Hepatocyte (in vitro differentiated cells): ENCODE measurements at regions not wholly inside any gene's neighbourhood (a gene's known extent, or its start where the extent isn't known, plus 50 kb on each side); places are given as distances from the start of the nearest gene placed in this dataset.

Source experiments
- DNase-seq: peaks from one replicate; pipeline ENCODE4 v3.0.0-alpha.2; 2016; ENCODE audit warnings: low spot score
- H2AFZ ChIP-seq: fragments of 200-600 bp; sonication (generic); 2 replicates; pipeline ENCODE4 v1.6.0; 2016; ENCODE audit warnings: antibody characterized with exemption, mild to moderate bottlenecking
- H3K27ac ChIP-seq: fragments of 200-600 bp; sonication (generic); 2 replicates; pipeline ENCODE4 v1.5.1; 2016; ENCODE audit warnings: mild to moderate bottlenecking
- H3K27me3 ChIP-seq: fragments of 200-600 bp; sonication (generic); 2 replicates; pipeline ENCODE4 v1.6.1; 2016
- H3K36me3 ChIP-seq: fragments of 200-600 bp; sonication (generic); replicated peaks from 2 replicates; pipeline ENCODE4 v1.5.1; 2016; ENCODE audit warnings: low read depth; ENCODE audit not compliant: insufficient read depth
- H3K4me1 ChIP-seq: fragments of 200-600 bp; sonication (generic); 2 replicates; pipeline ENCODE4 v1.5.1; 2016; ENCODE audit warnings: mild to moderate bottlenecking, moderate library complexity; ENCODE audit not compliant: insufficient read depth
- H3K4me2 ChIP-seq: fragments of 200-600 bp; sonication (generic); 2 replicates; pipeline ENCODE4 v1.6.0; 2016
- H3K4me3 ChIP-seq: fragments of 200-600 bp; sonication (generic); 2 replicates; pipeline ENCODE4 v1.5.1; 2016; ENCODE audit warnings: mild to moderate bottlenecking
- H3K79me2 ChIP-seq: fragments of 200-600 bp; sonication (generic); 2 replicates; pipeline ENCODE4 v1.6.0; 2017; ENCODE audit warnings: mild to moderate bottlenecking
- H3K9me2 ChIP-seq: fragments of 200-600 bp; sonication (generic); replicated peaks from 2 replicates; pipeline ENCODE4 v1.6.0; 2017; ENCODE audit warnings: mild to moderate bottlenecking; ENCODE audit not compliant: insufficient read depth
- H3K9me3 ChIP-seq: fragments of 200-600 bp; sonication (generic); 2 replicates; pipeline ENCODE4 v1.5.1; 2016; ENCODE audit warnings: low read depth, mild to moderate bottlenecking
- H4K20me1 ChIP-seq: fragments of 200-600 bp; sonication (generic); 2 replicates; pipeline ENCODE4 v1.6.0; 2016; ENCODE audit warnings: mild to moderate bottlenecking; ENCODE audit not compliant: insufficient read depth, poor library complexity, severe bottlenecking
- CTCF ChIP-seq: fragments of 200-600 bp; sonication (generic); IDR thresholded peaks from 2 replicates; pipeline ENCODE4 v1.5.1; 2016; ENCODE audit warnings: antibody characterized with exemption, mild to moderate bottlenecking; ENCODE audit not compliant: poor library complexity
- EZH2 ChIP-seq: fragments of 200-600 bp; sonication (generic); IDR thresholded peaks from 2 replicates; pipeline ENCODE4 v1.6.1; 2016; ENCODE audit warnings: antibody characterized with exemption, mild to moderate bottlenecking, borderline replicate concordance
- EZH2phosphoT487 ChIP-seq: fragments of 200-600 bp; sonication (generic); IDR thresholded peaks from one replicate; pipeline ENCODE4 v1.6.1; 2018; ENCODE audit warnings: antibody characterized with exemption, mild to moderate bottlenecking, low read depth, moderate library complexity; ENCODE audit not compliant: unreplicated experiment, severe bottlenecking
- WGBS: methylation state at CpG from one replicate; pipeline ENCODE4 v1.1.6; 2016; ENCODE audit warnings: low lambda C conversion rate; ENCODE audit errors: missing lambda C conversion rate; 5-methylcytosine and 5-hydroxymethylcytosine counted together

GRCh38 chr1:29961293-29962059 lies 725.2 kb downstream of the PTPRU start:
- H3K9me2 ChIP-seq: no peaks in the 10 kb centered on the region
- no peak for TF ChIP-seq EZH2
- no peak for TF ChIP-seq CTCF
- TF ChIP-seq EZH2phosphoT487: no peak
- peaks cover 3% of the 10 kb centered on the region for H3K27me3 ChIP-seq
- no peak overlapping the region for H3K4me3 ChIP-seq
- H3K4me2 ChIP-seq: no peak overlapping the region
- H3K79me2 ChIP-seq: no peaks in the 10 kb centered on the region
- no peak for DNase-seq
- H3K27ac ChIP-seq: no peak overlapping the region
- no peaks in the 10 kb centered on the region for H4K20me1 ChIP-seq
- no peak overlapping the region for H2AFZ ChIP-seq
- no peaks in the 10 kb centered on the region for H3K4me1 ChIP-seq
- no peaks in the 10 kb centered on the region for H3K36me3 ChIP-seq
- WGBS: 81% methylated on average over 8 of the region's 8 CpGs
- H3K9me3 ChIP-seq: no peaks in the 10 kb centered on the region

GRCh38 chr1:29960876-29961275 lies 724.6 kb downstream of the PTPRU start:
- no peak overlapping the region for H3K4me3 ChIP-seq
- 67% methylated on average over 8 of the region's 10 CpGs for WGBS
- H4K20me1 ChIP-seq: no peaks in the 10 kb centered on the region
- H3K27me3 ChIP-seq: no peaks in the 10 kb centered on the region
- no peak overlapping the region for H3K27ac ChIP-seq
- no peaks in the 10 kb centered on the region for H3K4me1 ChIP-seq
- H3K4me2 ChIP-seq: no peak overlapping the region
- no peak overlapping the region for H2AFZ ChIP-seq
- TF ChIP-seq EZH2phosphoT487 (no peak), EZH2 (no peak), CTCF (no peak)
- no peak for DNase-seq
- no peaks in the 10 kb centered on the region for H3K9me3 ChIP-seq
- no peaks in the 10 kb centered on the region for H3K79me2 ChIP-seq
- no peaks in the 10 kb centered on the region for H3K9me2 ChIP-seq
- no peaks in the 10 kb centered on the region for H3K36me3 ChIP-seq

GRCh38 chr1:29960156-29960755 lies 723.9 kb downstream of the PTPRU start:
- Histone ChIP-seq H3K27me3 (no peaks in the 10 kb centered on the region), H3K4me3 (no peak overlapping the region), H3K9me2 (no peaks in the 10 kb centered on the region), H3K4me1 (no peaks in the 10 kb centered on the region), H3K9me3 (no peaks in the 10 kb centered on the region), H3K79me2 (no peaks in the 10 kb centered on the region), H3K27ac (no peak overlapping the region), H4K20me1 (no peaks in the 10 kb centered on the region), H2AFZ (no peak overlapping the region), H3K4me2 (no peak overlapping the region), H3K36me3 (no peaks in the 10 kb centered on the region)
- DNase-seq: no peak
- 82% methylated on average over 10 of the region's 10 CpGs for WGBS
- TF ChIP-seq EZH2phosphoT487: no peak
- no peak for TF ChIP-seq CTCF
- TF ChIP-seq EZH2: no peak
